GM12874 (cell line): ENCODE measurements at regions not wholly inside any gene's neighbourhood (a gene's known extent, or its start where the extent isn't known, plus 50 kb on each side); places are given as distances from the start of the nearest gene placed in this dataset.

Experiments used
- CTCF ChIP-seq: IDR thresholded peaks from 2 replicates; pipeline ENCODE4 v1.5.1; 2011; ENCODE audit warnings: low read depth, mild to moderate bottlenecking, control low read depth, low read length, moderate library complexity; ENCODE audit not compliant: insufficient read depth

- TF ChIP-seq CTCF: no peak
These were observed 288.1 kb upstream of the POU1F1 start for GRCh38 chr3:87564438-87564837.

- no peak for TF ChIP-seq CTCF
These were observed 287.3 kb upstream of the POU1F1 start for GRCh38 chr3:87563712-87564111.

GRCh38 chr3:87558492-87558891, 282.1 kb upstream of the POU1F1 start:
- TF ChIP-seq CTCF: no peak

- no peak for TF ChIP-seq CTCF
These were observed 278.9 kb upstream of the POU1F1 start for GRCh38 chr3:87555290-87555689.

GRCh38 chr3:87553058-87553457, 276.7 kb upstream of the POU1F1 start:
- no peak for TF ChIP-seq CTCF

- no peak for TF ChIP-seq CTCF
These were observed 274.5 kb upstream of the POU1F1 start for GRCh38 chr3:87550892-87551291.

GRCh38 chr3:87549208-87549607, 272.8 kb upstream of the POU1F1 start:
- no peak for TF ChIP-seq CTCF

- TF ChIP-seq CTCF: no peak
These were observed 271.9 kb upstream of the POU1F1 start for GRCh38 chr3:87548271-87548670.
